Stimulated activated CD4-positive, alpha-beta T cell treated with anti-CD3 and anti-CD28 coated beads, Interleukin-4, amount 100 ng/mL, for 1 hour (primary cell): ENCODE measurements at regions not wholly inside any gene's neighbourhood (a gene's known extent, or its start where the extent isn't known, plus 50 kb on each side); places are given as distances from the start of the nearest gene placed in this dataset.

Source experiments
- DNase-seq: peaks from one replicate; pipeline ENCODE4 v3.0.0-alpha.2; 2020

GRCh38 chr16:79805621-79806020 is 205.1 kb upstream of the MAF start:
- DNase-seq, result no peak

- DNase-seq, result no peak
These were observed 201.1 kb upstream of the MAF start for GRCh38 chr16:79801646-79802045.

DNA sequence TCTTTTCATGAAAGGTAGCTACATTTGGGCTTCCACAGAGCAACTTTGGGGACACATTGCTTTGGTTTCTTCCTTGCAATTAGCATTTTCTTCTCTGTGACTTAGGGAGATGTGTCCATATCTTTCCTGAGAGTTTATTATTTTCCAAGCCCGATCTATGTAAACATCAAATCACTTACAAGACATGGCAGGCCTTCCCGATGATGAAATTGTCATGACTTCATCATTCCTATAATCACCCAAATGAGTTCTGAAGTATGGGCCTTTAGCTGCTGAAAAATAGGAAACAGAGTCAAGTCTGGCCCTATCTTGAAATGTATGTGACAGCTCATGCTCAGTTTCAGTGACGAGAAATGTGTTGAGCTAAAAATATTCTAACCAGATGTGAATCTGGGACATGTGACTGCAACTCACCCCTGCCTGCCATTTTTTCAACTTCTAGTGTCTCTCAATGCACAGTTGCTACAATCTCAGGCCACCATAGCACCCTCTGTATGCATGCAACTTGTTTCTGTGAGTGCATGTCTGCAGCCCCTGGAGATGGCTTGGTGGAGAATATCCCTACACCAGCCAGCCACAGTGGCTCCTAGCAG is 199.6 kb upstream of the MAF start:
- DNase-seq, result no peak

DNA sequence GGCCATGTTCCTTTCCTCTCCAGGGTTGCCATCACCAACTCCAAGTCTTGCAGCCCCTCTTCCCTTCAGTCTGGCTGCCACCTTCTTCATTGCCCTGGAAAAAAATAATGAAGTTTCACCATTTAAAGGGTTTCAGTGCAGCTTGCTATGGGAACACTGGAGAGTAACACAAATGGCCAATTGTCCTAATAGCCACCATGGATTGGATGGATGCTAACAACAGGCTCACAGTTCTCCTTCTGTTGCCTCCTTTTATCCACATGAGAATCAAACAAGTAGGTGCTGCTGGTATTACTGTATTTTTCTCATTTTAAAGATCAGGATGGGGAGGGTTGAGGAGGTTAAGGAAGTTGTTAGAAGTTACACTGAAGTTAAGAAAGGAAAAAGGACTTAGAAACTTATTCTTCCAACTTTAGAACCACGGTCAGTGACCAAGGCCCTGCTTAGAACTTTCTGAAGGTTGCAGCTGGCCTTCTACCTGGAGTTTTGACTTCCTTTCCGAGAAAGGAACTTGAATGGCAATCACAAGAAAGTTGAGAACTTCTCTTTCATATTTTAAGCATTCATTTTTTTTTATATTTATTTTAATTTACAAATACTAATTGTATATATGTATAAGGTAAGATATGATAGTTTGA is 198.0 kb upstream of the MAF start:
- DNase-seq, result no peak

DNA sequence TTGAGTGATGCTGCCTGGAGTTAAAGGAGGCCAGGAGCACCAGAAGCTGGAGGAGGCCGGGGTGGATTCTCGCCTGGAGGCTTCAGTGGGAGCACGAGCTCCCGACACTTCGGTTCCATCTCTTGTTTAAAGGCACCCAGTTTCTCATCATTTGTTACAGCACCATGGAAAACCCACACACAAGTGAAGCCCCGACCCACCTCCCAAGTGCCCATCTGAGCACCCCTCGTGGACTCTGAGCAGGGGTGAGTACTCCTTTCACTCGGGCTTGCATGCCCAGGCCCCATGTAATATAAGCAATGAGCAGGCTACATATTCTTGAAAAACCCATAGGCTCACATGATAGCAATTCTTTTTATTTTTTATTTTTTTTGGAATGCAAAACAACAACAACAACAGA is 196.9 kb upstream of the MAF start:
- no peak for DNase-seq

DNA sequence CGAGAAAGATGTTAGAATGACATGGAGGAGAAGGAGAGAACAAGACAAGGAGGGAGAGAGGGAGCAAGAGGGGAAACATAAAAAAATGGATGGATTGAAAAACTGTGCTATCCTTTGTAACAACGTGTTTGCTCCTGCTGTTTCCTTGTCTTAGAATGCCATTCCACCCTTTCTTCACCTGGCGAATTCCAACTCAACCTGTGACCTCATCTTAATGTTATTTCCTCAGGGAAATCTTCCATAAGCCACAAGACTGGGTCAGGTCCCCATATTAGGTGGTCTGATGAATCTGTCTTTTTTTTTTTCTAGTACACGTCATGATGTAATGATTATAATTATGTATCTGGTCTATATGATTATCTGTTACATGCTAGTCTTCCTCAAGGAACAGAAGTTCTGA is 195.0 kb upstream of the MAF start:
- DNase-seq, result no peak

DNA sequence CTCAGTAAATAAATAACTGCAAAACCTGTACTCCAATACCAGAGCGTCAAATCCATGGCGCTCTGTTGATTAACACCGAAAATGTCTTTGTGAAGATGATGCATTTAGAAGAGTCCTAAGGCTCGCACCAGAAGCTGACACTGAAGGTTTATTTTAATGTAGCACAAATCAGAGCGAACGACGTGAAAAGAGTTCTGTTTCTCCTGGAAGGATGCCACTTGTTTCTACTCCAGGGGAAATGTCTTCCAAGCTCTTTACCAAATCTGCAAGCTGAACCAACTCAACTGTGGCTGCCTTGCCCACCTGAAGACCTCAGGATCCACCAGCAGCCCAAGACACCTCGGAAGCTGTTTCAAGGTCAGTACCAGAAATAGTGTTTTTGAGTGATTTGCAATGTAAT is 194.4 kb upstream of the MAF start:
- no peak for DNase-seq

DNA sequence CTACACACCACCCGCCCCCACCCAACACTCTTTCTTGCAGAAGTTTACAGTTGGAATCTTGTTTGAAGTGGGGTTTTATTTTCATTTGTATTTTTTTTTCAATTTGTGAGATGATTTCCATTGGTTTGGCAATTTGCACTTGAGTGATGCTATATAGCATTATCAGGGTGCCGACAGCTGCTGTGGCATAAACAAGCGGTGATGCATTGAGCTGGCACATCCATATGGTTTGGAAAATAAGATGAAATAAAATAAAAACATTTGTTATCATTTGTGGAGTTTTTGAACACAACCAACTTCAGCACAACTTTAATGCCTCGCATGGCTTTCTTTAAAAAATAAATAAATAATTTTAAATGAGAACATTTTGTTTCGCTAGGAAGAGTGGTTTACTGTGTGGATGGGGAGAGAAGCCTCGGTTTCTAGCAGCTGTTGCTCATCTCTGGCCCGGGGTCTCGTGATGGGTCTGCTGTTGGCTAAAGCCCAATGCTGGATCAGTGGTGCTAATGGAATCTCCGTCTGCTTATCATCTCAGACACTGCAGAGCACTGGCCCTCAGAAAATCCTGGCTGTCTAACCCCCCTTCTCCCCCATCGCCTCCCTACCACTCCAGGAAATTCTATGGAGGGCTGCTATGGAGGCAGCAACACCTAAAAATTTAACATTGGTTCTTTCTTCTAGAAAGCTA is 192.3 kb upstream of the MAF start:
- DNase-seq, result no peak

GRCh38 chr16:79792076-79792475 is 191.5 kb upstream of the MAF start:
- no peak for DNase-seq

DNA sequence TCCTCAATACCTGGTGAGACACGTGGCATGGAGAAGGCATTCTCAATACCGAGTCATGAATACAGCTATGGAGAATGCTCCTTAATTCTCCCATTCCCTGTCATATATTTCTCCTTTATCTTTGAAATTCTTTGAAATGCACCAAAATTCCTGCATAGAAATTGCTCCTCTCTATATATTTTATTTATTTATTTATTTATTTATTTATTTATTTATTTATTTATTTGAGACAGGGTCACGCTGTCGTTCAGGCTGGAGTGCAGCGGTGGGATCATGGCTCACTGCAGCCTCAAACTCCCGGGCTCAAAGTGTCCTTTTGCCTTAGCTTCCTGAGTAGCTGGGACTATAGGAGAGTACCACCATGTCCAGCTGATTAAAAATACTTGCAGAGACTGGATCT is 190.3 kb upstream of the MAF start:
- DNase-seq, result no peak

DNA sequence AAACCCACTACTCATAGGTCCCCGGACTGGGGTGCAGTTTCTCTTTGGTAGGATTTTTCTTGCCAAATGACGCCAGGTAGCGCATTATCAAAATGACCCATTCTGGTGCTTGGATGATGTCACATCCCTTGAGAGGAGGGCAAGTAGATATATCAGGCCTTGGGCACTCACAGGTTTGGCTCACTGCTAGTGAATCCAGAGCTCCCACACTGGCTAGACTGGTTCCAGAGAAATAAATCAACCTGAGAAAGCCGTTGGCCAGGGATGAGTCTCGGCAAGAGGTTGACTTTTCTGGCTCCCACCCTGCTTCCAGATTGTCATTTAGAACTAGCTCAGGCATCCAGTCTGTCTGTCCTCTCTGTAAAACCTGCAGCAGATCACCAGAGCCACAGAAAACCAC is 188.4 kb upstream of the MAF start:
- DNase-seq, result no peak

DNA sequence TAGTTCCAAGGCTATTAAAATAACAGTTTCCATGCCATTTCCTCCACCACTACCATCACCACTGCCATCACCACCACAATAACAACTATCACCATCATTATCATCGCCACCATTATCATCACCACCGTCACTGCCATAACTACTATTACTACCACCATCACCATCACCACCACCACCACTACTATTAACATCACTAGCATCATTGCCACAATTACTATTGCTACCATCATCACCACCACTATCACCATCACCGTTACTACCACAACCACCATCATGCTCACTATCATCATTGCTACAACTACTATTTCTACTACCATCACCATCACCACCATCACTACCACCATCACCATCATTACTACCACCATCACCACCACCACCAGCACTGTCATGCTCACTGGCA is 185.9 kb upstream of the MAF start:
- no peak for DNase-seq

DNA sequence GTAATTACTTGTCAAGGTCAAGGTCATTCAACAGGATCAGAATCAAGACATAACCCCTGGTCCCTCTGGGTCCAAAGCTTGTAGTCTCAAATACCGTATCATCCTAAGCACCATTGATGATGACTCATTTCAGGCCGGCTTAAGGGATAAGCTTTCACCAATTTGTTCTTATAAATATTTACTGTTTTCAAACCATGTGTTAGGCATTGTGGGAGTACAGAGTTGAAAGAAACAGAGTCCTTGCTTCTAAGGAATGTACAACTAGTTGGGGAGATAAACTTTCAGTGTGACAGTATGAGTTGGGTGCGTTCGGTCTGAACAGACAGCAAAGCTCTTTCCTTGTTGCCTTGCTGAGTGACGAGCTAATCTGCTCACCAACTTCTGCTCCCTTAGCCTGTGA is 183.5 kb upstream of the MAF start:
- DNase-seq, result no peak

DNA sequence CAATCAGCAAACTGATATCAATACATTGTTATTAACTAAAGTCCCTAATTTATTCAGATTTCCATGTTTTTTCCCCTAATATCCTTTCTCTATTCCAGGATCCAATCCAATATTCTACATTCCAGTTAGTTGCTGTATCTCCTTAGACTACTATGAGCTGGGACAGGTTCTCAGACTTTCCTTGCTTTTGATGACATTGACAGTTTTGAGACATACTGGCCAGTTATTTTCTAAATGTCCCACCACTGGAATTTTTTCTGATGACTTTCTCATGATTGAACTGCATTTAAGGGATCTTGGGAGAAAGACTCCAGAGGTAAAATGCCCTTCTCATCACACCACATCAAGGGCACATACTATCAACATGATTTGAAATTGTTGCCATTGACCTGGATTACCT is 177.1 kb upstream of the MAF start:
- DNase-seq, result no peak

DNA sequence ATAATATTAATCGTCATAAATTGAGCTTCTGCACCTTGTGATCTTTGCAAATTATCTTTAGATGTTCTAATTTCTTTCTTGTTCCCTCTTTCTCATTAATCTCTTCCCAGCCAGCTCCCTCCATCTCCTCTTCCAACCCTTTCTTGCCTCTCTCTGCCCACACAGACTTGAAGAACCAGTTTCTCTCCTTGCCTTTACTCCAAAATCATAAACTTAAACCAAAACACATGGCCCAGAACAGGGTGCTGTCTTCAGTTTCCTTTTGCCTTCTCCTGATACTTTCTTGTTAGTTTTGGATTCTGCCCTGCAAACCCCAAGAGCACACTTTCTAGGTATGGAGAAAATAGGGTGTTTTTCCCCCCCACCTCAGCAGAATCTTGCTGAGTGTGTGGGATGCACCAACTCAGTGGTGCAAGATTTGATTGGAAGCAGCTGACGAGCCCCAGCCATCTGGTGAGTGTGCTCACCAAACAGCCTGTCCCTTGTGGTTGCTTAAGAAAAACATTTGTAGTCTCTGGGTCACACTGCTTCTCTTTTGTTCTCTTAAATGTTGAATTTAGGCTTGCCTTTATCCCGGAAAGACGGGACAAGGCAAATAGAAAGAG is 175.8 kb upstream of the MAF start:
- no peak for DNase-seq

DNA sequence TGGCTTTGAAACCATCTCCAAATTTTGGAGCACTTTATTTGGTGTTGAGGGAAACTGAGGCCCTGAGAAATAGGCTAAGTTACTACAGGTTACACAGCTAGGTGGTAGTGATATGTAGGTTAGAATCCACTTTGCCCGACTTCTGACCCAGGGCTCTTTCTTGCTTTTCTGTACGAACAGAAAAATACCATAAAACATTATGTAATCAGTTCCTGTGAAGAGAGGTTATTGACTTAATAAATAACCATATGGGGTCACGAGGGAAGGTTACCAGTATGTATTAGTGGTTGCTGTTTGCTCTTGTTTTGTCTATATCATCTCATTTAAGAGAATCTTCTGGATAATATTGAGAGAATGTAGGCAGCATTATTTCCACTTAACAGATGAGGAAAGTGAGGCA is 172.2 kb upstream of the MAF start:
- no peak for DNase-seq

DNA sequence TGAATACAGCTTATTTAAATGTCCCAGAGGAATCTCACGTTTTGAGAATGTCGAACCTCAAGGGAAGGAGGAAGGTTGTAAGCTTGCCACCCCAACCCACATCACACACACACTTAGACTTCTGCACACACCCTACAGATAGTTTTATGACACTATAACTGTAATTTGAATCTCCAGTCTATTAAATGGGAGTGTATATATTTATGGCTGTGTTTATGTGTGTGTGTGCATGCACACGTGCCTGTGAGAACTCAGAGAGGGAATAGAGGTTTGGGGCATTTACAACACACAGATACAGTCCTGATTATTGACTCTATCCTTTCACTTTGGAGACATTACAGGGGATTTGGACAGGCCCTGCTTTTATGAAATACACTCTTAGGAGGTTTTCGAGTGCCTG is 171.5 kb upstream of the MAF start:
- no peak for DNase-seq

- DNase-seq, result peak; percentile 66
These were observed 169.9 kb upstream of the MAF start for GRCh38 chr16:79770244-79771064.

GRCh38 chr16:79769928-79770243 is 169.3 kb upstream of the MAF start:
- no peak for DNase-seq

DNA sequence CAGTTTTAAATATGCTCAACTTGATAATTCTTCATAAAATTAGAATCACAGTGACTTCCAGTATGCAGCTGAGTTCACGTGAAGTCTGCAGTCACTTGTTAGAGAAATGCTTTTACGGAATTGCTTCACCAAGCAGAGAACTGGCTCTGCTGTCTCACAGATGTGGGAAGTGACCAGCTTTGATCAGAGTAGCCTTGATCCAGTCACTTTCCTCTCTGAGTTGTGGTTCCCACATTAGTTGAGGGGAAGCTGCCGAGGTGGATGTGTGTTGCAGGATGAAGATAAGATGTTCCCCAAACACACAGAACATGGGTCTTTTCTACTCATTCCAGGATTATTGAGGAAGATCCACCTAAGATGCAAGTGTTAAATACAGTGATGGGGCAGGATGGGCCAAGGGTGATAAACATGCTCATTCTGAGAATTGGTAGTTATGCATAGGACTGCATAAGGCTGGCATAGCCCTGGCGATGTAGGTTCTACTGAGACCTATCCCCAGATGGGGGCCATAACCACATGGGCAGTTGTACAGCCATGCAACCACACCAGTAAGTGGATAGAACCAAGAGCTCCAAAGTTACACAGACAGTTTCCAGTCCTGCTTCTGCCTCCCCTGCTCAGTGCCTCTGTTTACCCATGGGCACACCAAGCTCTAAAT is 168.9 kb upstream of the MAF start:
- DNase-seq, result no peak

- no peak for DNase-seq
These were observed 167.9 kb upstream of the MAF start for GRCh38 chr16:79768276-79768970.
